ENCODE measurements at regions not wholly inside any gene's neighbourhood (a gene's known extent, or its start where the extent isn't known, plus 50 kb on each side); places are given as distances from the start of the nearest gene placed in this dataset.

GRCh38 chr11:81337756-81338155 lies 1395.9 kb downstream of the FAM181B start:
- TF ChIP-seq POLR2A (IDR thresholded peaks at IDR 0.05; ENCODE audit: low read length) (no peak), GATA1 (IDR thresholded peaks at IDR 0.05; ENCODE audit: low read depth, low read length) (no peak)
